CD4-positive, alpha-beta T cell treated with Interferon alpha-2 for 1 hour (primary cell): ENCODE measurements at regions not wholly inside any gene's neighbourhood (a gene's known extent, or its start where the extent isn't known, plus 50 kb on each side); places are given as distances from the start of the nearest gene placed in this dataset.

Experiments used
- DNase-seq, 2 donors: peaks; one replicate each; pipeline ENCODE4 v3.0.0-alpha.2; 2020 to 2022

DNA sequence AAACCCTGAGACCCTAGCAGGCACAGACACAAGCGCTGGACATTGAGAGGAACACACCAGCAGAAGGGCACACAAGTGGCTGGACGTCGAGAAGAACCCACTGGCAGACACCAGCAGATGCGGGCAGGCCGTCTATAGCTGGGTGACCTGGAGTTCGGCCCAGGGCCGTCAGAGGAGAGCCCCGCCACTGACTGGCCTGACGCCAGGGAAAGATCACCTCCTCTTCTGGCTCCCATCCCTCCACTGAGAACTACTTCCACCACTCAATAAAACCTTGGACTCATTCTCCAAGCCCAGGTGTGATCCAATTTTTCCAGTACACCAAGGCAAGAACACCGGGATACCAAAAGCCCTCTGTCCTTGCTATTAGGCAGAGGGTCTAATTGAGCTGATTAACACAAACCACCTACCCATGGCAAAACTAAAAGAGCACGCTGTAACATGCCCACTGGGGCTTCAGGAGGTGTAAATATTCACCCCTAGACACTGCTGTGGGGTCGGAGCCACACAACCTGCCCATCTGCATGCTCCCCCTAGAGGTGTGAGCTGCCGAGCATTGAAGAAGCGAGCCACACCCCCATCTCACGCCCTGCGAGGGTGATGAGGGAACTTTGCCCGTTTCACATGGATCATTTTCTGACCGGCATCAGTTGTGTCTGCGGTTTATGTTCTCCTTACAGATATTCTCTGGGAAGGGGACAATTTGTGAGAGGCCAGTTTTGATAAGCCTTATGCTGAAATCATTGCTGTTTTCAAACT lies 104.8 kb downstream of the HLX start:
- DNase-seq, result no peak

- DNase-seq, result no peak
Measured at GRCh38 chr1:220990427-220991339, 111.4 kb downstream of the HLX start.

DNA sequence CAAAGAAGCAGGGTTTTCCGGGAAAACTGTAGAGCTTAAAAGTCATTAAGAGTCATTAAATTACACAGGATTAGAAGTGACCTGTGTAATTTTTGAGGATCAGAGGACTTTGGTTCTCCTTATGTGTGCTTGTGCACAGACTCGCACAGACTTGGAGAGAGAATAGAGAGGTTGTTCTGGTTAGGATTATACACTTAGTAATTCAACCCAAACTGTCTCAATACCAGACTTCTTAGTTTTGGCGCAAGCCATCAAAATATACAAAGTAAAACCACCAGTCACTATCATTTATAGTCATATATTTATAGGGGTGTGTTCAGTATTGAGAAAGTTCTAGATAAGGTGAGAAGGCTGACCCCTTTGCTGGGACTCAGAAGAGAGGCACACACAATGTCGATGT lies 112.3 kb downstream of the HLX start:
- no peak for DNase-seq

DNA sequence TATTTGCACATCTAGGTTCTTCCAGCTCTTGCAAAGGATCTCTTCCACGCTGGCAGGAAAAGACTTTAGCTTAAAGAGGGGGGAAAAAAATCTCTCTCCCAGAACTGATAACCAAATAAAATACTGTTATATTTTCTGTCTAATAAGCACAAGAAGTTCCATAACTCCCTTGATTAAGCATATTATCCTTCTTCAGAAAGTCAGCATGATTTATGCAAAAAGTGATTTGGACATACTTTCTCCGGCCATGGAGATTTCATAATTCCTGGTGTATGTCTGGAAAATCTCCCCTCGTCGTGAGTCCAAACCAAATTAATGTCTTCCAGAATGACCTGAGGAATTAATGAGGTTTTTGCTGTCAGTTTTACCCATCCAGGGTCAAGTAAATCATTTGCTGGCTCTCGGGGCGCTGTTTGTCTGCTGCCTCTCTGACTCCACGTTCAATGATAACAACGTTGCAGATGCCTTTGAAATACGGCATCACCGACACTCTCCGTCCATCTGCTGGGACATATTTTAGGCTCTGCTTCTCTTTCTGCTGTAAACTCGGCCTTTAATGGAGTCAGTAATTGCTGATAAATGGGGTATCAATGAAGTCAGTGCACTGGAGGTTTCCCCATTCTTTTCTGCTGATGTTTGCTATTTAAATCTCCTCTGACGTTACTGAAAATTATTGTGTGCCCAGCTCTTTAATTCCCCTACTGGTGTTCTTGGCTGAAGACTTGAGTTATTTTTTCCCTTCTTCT lies 112.9 kb downstream of the HLX start:
- no peak for DNase-seq

GRCh38 chr1:220992705-220993052 lies 113.4 kb downstream of the HLX start:
- DNase-seq, result no peak

- no peak for DNase-seq
Measured at GRCh38 chr1:220994671-220995070, 115.4 kb downstream of the HLX start.

DNA sequence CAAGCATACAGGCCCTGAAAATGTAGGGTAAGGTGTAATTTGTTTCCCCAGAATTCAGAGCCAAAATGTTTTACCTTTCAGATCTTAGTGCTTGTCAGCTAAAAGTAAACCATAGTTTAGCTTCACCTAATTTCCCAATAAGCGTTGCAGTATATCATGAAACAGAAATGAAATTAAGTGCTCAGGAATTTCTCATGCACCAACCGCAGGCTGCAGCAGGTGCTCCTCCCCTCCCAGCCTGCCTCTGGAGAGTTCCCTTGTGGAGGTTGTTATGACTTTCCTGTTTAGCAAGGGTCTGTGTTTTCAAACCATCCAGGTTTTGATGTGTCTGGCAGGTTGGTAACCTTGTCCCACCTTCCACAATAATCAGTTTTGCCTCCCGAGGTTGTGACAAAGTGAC lies 118.5 kb downstream of the HLX start:
- no peak for DNase-seq

DNA sequence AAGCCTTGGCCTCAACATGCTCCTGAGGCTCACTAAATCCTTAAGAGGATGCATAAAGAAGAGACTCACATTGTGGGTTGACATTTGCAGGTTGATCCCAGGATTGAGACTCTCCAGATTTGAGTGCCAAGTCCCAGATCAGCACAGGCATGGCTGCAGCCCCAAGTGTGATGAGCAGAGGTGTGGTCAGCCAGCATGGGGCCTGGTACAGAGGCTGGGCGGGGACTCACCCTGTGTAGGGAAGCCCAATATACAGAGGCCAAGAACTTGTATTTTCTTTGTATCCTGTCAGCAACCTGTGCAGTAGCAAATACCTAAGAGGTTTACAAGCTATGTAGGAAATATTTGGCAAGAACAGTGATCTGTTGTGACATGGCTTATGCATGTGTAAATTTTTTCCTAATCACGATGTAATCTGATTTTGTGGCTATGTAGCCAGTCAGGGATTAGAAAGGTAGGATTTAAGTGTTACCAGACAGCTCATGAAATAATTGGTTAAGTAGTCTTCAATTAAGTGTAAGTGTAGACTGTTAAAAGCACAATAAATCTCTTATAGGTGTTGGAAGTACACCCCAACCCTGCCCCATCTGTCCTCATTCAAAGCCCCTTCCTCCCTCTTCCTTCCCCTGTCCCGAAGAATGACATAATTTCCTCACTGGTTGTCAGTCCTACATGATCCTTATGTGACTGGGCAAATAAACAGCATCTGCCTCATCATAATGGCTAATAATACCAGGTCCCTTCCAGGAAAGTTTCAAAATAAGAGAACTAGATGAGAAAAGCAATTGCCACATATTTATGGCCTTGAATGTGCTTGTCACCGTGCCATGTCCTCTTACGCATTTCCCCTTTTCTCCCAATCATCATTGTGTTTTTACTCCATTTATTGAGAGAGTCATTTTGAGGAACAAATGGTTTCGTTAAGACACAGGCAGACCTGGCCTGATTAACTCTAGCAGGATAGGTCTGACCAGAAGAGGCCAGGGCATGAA lies 120.9 kb downstream of the HLX start:
- peak; percentile 14 to 55 for DNase-seq

DNA sequence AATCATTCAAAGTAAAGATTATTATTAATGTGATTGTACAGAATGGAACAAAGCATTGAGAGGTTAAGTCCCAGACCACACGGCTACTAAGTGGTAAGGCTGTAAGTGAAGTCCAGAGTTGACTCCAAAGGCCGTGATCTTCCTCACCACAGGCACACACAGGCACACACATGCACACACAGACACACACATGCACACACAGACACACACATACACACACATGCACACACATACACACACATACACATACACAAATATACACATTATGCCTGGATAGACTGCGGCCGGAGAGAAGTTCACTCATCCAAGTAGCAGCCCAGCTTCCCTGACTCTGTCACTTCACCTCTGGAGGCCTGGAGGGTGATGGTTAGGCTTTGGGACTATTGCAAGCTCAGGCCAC lies 121.9 kb downstream of the HLX start:
- no peak for DNase-seq

- no peak for DNase-seq
Measured at GRCh38 chr1:221002601-221003000, 123.4 kb downstream of the HLX start.

DNA sequence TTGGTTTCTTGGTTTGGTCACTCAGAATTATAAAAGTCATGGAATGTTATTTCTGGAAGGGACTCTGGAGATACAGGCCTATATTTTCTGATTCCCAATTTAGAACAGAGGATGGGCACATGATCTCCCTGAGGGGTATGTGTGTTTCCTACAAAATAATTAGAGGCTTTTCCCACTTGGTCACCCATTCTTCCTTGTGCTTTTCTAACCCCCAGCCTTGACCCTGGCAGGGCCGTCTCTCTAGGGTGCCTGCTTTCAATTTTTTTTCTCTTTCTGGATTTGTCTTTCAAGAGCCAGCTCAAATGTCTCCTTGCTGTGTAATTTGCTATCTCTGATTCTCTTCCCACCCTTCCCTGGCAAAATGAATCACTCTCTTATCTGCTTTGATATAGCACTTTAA lies 131.9 kb downstream of the HLX start:
- DNase-seq, result no peak

DNA sequence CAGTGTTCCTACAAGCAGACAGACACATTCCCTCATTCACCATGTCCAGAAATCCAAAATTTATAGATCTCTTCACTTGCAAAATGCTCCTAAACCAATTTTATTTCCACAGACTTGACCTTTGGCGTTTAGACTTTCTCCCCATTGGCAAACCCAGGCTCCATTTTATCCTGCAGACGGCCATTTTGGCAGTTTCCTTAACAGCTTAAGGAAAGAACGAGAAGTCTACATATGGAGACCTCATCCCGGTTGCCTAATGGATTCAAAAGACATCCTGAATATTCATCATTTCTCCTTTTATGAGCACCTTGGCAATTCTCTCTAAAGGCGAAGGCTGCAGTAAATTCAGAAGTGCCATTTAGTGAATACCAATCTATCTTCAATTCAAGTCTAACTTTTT lies 132.9 kb downstream of the HLX start:
- no peak for DNase-seq

- no peak for DNase-seq
Measured at GRCh38 chr1:221013691-221014660, 134.7 kb downstream of the HLX start.

DNA sequence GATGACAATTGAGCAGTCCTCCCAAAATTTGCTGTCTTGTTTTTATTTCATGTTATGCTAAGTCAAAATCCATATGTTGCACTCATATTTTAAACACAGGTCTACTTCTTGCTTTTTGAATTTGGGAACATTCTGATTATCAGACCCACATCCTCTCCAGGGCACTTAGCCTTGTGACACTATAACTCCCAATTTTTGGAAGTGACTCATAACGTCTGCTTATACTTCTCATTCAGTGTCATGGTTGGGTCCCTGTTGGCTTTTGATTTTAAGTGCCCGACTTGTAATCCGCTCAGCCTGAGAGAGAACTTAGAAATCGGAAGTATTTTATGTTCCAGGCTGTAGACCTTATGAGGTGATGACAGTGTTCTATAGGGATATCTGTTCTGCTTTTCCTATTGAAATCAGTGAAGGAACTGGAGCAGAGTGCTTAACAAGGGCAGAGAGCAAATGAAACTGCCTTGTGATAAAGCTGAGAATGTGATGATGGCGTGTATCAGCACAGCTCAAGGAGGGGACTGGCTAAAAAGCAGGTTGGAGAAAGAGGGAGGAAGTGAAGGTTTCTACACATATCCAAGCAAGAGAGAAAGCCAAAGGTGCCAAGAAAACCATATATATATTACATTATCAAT lies 136.0 kb downstream of the HLX start:
- no peak for DNase-seq

GRCh38 chr1:221016751-221017150 lies 137.5 kb downstream of the HLX start:
- DNase-seq, result no peak

GRCh38 chr1:221018414-221018813 lies 139.2 kb downstream of the HLX start:
- no peak for DNase-seq

- DNase-seq, result no peak
Measured at GRCh38 chr1:221022331-221022730, 143.1 kb downstream of the HLX start.

DNA sequence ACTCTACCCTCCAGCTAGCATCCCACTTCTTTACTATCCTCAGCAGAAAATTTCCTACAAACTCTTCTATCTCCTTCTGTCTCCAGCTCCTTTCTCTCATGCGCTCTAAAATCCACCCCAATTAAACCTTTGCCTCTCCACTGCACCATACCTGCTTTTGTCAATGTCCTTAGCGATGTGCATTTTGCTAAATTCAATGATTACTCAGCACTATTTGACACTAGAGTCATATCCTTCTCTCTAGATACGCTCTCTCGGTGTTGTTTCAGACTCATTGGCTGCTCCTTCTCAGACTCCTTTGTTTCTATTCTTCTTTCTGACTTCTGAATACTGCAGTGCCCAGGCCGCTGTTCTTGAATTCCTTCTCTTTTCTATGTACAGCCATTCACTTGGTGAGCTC lies 144.2 kb downstream of the HLX start:
- no peak for DNase-seq

DNA sequence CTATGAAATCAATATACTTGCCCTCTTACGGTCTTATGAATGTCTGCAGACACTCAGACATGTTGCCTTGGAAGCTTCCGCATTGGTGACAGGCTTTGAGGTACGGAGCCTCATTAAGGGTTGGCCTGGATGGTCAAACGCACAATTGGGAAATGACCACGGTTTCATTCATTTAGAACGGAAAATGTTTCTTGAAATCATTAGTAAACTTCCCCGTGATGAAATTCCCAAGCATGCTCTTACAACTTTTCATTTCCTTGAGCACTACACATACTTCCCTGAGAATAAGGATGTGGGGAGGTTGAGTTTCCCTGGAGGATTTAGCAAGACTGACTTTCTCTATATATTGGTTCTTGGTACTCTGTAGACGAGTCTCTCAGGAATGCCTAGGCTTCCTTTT lies 146.3 kb downstream of the HLX start:
- no peak for DNase-seq

DNA sequence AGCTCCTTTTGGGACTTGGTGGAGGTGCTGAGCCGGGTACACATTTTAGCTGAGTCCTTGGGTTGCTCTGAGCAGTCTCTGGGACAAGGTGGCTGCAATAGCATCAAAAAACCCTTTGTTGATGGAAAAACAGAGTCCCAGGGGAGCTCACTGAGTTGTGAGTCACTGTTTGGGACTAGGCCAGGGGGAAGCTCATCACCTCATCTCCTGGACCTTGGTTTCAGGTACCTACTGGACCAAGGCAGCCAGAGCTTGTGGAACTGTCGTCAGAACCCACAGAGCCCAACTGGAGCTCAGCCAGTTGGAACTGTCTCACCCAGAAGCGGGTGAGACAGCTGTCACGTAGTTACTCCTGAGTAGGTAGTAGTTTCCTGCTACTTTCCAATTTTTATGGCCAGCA lies 146.7 kb downstream of the HLX start:
- DNase-seq, result peak in 1 of 2 donors; percentile 17
